IPS-18c (cell line): ENCODE measurements at regions not wholly inside any gene's neighbourhood (a gene's known extent, or its start where the extent isn't known, plus 50 kb on each side); places are given as distances from the start of the nearest gene placed in this dataset.

Experiments used
- H3K4me3 ChIP-seq: 2 replicates; pipeline ENCODE4 v1.7.0; 2013; ENCODE audit warnings: low read depth, mild to moderate bottlenecking, low read length, moderate library complexity; ENCODE audit not compliant: insufficient read depth
- H3K9me3 ChIP-seq: one replicate; pipeline ENCODE4 v1.6.1; 2013; ENCODE audit warnings: mild to moderate bottlenecking, low read length, moderate library complexity; ENCODE audit not compliant: control insufficient read depth, insufficient read depth

DNA sequence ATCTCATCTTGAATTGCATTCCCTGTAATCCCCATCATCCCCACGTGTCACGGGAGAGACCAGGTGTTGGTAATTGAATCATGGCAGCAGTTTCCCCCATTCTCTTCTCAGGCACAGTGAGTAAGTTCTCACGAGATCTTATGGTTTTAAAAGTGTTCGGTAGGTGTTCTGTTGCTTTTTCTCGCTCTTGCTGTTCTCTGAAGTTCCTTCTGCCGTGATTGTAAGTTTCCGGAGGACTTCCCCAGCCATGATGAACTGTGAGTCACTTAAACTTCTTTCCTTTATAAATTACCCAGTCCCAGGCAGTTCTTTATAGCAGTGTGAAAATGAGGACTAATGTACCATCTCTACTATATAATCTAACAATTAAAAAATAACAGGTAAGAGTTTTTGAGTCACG lies 409.9 kb upstream of the NRXN1 start:
- Histone ChIP-seq H3K9me3 (no peaks in the 10 kb centered on the region), H3K4me3 (no peak overlapping the region)

DNA sequence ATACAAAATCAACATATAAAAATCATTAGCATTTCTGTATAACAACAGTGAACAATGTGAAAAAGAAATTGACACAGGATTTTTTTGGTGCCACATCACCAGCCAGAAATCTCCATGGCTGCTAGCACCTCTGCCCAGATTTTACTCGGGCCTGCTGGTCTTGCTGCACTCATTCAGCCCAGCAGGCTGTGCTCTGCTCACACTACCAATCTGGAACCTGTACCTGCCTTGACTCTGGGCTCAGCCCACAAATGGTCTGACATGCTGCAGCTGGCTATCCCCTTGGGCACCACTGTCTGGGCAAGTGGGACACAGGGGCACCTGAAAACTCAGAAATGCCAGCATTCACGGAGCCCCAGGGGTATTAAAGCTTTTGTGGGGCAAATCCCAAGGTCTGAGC lies 392.5 kb upstream of the NRXN1 start:
- no peak overlapping the region for H3K4me3 ChIP-seq
- H3K9me3 ChIP-seq = no peaks in the 10 kb centered on the region

GRCh38 chr2:51420511-51420910 lies 388.6 kb upstream of the NRXN1 start:
- Histone ChIP-seq H3K9me3 (no peaks in the 10 kb centered on the region), H3K4me3 (no peak overlapping the region)

DNA sequence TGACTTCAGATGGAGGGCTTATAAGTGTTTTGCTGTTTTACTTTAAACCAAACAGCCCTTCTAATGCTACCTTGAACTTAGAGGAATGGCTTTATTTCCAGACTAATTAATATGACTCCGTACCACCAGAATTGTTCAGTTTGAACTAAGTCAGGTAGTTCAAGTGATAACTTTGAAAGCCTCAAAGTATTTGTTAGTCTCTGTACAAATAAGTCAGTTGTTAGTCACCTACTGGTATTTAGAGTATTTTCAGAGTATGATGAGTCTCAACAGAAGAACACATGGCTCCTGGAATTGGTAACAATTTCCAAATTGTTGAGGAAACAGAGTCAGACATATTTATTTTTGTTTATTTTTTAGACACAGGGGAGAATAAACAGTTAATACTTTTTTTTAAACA lies 381.8 kb upstream of the NRXN1 start:
- Histone ChIP-seq H3K4me3 (no peak overlapping the region), H3K9me3 (no peaks in the 10 kb centered on the region)

- H3K9me3 ChIP-seq = no peaks in the 10 kb centered on the region
- no peak overlapping the region for H3K4me3 ChIP-seq
Observed at GRCh38 chr2:51410331-51410730, 378.4 kb upstream of the NRXN1 start.

GRCh38 chr2:51409920-51410319 lies 378.0 kb upstream of the NRXN1 start:
- Histone ChIP-seq H3K4me3 (no peak overlapping the region), H3K9me3 (no peaks in the 10 kb centered on the region)

GRCh38 chr2:51404226-51404625 lies 372.3 kb upstream of the NRXN1 start:
- no peak overlapping the region for H3K4me3 ChIP-seq
- H3K9me3 ChIP-seq = no peaks in the 10 kb centered on the region

DNA sequence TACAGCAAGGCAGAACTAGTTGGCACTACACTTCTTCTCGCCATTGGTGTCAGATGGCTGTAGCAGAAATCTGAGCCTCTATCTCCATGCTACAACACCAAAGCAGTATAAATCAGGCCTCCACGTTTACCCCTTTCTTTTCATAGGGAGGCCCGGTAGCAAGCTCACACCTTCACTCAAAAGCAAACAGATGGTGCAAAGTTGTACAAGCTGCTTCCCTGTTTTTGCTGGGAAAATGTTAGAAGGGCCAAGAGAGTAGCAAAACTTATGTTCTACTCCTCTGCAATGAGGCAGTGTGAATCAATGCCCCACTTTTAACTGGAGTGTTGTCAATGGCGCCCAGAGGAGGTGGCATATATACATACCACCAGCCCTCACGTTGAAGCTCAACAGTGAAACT lies 369.6 kb upstream of the NRXN1 start:
- H3K4me3 ChIP-seq = no peak overlapping the region
- no peaks in the 10 kb centered on the region for H3K9me3 ChIP-seq

DNA sequence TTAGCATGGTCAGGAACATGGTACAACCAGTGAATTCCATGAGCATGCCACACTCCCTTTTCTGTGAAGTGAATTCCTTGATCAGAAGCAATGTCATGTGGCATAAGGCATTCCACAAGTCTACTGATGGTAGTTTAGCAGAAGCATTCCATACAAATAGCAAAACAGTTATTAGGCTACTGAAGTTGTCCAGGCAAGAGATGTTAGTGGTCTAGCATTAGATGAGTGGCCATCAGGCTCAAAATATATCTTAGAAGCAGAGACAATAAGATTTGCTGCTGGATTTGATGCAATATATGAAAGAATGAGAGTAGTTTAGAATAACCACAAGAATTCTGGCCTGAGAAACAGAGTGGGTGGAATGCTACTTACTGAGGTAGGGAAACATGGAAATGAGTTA lies 355.3 kb upstream of the NRXN1 start:
- Histone ChIP-seq H3K9me3 (no peaks in the 10 kb centered on the region), H3K4me3 (no peak overlapping the region)

DNA sequence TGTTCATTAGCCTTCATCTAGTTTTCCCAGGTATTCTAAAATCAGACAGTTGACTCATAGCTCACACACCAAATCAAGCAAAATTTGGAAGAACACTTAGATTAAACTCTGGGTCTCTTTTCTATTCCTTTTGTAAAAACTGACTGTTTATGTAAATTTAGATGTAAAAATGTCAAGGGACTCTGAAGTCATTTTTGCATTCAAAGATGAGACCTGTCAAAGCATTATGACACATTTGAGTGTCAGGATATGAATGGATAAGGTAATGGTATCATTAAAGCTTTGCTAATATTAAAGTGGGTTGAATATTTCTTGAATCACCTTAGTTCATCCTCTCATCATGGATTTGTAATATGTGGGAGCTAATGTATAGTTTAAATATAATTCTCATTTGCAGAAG lies 348.1 kb upstream of the NRXN1 start:
- Histone ChIP-seq H3K4me3 (no peak overlapping the region), H3K9me3 (no peaks in the 10 kb centered on the region)

DNA sequence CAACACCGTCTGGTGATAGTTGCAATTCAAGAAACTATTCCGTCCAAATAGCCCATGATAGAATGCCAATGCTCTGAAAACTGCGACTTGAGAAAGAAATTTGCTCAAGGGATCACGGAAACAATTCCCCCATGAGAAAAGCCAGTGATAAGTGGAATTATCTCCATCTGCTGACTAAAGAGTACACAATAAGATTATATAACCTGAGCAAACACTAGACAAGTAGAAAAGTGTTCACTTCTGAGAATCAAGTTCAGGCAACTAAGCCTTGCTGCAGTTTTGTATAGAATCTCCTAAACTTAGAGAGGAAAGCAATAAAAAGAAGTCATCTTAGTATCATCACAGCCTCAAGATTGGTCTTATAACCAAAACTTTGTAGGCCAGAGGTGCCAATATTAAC lies 336.3 kb upstream of the NRXN1 start:
- Histone ChIP-seq H3K4me3 (no peak overlapping the region), H3K9me3 (no peaks in the 10 kb centered on the region)

DNA sequence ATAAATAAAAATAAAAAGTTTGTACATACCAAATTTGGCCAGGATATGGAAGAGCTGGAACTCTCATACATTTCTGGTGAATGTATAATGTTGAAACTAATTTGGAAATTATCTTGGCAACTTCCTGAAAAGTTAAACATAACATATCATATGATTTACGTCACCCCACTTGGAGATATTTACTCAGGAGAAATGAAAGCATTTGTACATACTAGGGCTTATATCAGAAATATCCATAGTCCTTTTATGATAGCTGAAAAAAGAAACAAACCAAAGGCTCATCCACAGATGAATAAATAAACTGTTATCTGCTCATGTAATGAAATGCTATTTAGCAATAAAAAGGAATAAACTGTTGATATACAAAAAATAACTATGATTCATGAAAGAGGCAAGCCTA lies 318.2 kb upstream of the NRXN1 start:
- Histone ChIP-seq H3K4me3 (no peak overlapping the region), H3K9me3 (no peaks in the 10 kb centered on the region)

DNA sequence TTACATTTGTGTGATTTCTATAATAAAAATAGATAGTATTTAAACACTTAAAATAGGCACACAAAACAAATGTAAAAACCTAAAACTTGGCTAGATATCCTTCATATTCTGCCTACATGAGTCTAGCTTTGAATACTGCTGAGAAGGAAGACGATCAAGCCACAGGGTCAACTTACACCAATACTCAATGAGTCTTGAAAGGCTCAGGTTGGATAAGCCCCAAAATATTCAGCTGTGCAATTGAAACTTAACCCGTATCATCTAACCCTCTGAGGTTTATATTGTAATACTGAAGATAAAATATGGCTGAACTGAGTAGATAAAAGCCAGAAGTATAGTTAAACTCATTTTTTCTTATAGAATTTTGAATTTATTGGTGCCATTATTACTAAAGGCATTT lies 313.0 kb upstream of the NRXN1 start:
- Histone ChIP-seq H3K4me3 (no peak overlapping the region), H3K9me3 (no peaks in the 10 kb centered on the region)

DNA sequence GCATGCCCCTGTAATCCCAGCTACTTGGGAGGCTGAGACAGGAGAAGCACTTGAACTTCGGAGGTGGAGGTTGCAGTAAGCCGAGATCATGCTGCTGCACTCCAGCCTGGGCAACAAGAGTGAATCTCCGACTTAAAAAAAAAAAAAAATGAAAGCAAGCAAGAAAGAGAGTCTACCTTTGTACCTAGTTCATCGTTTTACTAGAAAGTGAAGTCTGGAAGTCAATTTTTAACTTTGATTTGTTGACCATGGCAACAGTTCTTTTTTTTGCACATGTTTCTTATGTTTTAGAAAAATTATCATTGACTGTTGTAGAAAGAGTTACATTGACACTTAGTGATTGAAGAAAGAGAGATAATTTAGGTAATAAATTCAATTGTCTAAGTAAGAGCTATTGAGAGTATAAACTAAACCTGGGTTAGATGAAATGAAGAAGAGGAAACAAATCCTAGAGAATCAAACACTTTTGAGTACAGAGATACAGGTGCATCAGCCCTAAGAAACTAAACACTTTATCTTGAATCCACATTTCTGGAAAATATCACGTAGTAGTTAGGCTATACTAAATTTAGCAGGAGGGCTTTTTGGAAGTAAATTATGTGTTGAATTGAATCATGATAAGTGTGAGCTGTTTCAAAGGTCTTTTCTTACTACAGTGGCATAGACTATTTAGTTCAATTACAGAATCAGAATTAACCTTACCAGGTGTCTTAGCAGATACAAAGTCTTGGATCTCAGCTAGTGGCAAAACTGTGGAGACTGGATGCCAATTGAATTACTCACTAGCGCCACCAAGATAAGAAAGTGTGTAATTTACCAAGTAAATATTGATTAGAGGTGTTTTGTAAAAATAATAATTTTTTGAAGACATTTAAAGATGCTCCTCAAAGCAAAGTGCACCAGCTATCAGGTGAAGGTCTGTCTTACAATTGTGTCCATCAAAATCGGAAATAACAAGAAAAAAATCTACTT lies 303.4 kb upstream of the NRXN1 start:
- H3K9me3 ChIP-seq = no peaks in the 10 kb centered on the region
- no peak overlapping the region for H3K4me3 ChIP-seq

DNA sequence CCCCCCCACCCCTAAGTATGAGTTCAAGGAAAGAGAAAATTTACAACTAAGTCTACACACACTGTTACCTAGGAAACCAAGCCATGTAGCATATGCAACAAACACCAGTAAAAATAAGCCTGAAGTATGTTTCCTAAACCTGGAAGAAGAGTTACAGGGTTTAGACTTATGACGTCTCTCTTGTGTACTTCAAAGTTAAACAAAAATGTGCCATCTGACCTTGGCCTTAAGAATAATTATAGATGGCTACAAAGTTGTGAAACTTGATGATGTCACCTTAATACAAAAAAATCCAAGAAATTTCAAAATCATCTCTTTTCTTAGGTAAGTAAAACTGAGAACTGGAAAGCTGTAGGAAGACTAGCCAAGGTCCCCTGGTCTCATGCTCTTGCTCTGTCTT lies 297.6 kb upstream of the NRXN1 start:
- no peaks in the 10 kb centered on the region for H3K9me3 ChIP-seq
- H3K4me3 ChIP-seq = no peak overlapping the region

- no peak overlapping the region for H3K4me3 ChIP-seq
- no peaks in the 10 kb centered on the region for H3K9me3 ChIP-seq
Observed at GRCh38 chr2:51324051-51324450, 292.1 kb upstream of the NRXN1 start.

DNA sequence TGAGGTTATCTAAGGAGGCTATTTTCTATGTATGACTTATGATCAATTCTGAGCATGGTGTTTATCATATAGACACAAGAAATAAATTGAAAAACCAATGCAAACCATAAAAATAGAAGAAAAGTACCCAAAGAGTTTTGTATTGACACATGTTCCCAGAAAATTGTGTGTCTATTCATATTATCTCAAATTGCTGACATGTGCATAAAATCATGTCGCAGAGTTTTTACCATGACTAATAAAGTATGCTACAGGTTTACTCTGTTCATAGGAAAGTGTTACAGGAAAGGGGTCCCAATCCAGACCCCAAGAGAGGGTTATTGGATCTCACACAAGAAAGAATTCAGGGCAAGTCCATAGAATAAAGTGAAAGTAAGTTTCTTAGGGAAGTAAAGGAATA lies 290.7 kb upstream of the NRXN1 start:
- H3K4me3 ChIP-seq = no peak overlapping the region
- no peaks in the 10 kb centered on the region for H3K9me3 ChIP-seq

DNA sequence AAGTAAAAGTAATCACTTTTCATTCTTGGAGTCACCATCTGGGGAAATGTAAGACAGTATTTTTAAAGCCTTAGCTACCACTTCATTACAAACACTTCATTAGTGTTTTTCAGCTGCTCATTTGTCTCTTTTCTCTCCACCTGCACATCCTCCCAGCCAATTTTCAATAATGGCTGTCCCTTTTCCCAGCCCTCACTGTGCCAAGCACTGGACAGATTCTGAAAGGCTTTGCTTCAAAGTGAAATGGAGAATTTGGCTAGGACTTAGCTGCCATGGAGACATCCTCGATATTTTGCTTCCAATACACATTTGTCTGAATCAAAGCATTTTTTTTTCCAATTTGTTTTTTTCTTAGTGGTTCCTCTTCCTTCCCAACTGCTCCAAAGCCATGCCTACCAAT lies 272.4 kb upstream of the NRXN1 start:
- H3K9me3 ChIP-seq = no peaks in the 10 kb centered on the region
- no peak overlapping the region for H3K4me3 ChIP-seq

DNA sequence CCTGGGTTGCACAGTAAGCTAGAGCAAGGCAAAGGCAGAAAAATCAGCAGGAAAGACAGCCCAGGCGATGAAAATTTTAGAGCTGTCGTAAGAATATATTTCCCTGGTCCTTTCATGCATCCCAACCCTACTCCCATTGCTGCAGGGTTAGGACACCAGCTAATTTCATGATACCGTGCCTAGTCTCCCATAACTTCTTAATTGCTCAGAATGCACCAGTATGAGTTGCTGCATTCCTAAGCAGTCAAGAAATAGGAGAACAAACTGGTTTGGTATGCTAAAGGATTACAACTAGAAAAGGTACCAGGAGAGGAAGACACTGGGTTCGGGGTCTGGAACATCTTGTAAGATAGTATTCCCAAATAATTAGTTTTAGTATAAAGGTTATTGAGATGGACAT lies 269.4 kb upstream of the NRXN1 start:
- no peak overlapping the region for H3K4me3 ChIP-seq
- no peaks in the 10 kb centered on the region for H3K9me3 ChIP-seq
